Uterus (tissue), 2 donors: ENCODE measurements at regions not wholly inside any gene's neighbourhood (a gene's known extent, or its start where the extent isn't known, plus 50 kb on each side); places are given as distances from the start of the nearest gene placed in this dataset.

Experiments used
- POLR2A ChIP-seq, 2 donors: fragments of 450-650 bp; IDR thresholded peaks; one replicate each; pipeline ENCODE4 v1.6.1; 2016; ENCODE audit warnings: antibody characterized with exemption in 2 of 2, mild to moderate bottlenecking in 1 of 2, moderate library complexity in 1 of 2
- TF ChIP-seq, protein P1 (sequence below), 4 experiments: fragments of 200-600 bp in 2 of 4; fragments of 450-650 bp in 2 of 4; sonication (generic) in 2 of 4; IDR thresholded peaks; one replicate each; pipeline ENCODE4 v1.5.1; 2016 to 2019; ENCODE audit warnings: antibody characterized with exemption in 4 of 4, mild to moderate bottlenecking in 2 of 4, moderate library complexity in 1 of 4

DNA sequence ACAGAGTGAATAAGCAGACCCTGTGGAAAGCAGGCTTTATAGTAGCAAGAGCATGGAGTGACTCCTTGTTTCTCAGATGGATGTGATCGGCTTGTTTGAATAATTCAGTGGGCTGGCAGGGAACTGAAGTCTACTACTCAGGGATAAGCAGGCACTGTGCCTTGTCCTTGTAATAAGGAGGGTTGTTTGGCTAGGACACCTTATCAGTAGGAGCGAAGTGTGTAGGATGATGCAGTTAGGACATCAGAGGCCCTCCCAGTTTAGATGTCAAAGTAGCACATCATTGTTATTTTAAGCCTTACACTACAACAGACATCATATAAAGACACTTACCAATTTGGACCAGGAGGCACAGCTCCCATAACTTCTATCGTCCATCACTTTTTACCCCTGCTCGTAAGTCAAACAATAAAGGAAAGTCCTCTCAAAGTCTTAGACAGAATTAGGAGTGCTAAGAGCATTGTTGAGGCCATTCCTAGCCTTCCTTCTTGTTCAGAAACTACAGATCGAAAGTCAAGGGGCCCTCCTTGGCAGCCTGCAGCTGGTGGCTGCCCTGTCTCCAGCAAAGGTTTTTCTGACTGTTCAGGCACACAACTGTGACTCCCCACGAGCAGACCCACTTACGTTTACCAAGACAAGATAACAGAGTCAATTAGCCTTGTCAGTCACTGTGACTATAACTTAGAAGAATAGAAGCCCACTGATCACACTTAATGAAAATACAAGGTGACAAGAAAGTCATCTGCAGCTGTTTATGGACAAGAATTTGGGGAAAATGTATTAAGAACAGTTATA, 218.6 kb downstream of the SNX18 start:
- TF ChIP-seq, protein P1, sequence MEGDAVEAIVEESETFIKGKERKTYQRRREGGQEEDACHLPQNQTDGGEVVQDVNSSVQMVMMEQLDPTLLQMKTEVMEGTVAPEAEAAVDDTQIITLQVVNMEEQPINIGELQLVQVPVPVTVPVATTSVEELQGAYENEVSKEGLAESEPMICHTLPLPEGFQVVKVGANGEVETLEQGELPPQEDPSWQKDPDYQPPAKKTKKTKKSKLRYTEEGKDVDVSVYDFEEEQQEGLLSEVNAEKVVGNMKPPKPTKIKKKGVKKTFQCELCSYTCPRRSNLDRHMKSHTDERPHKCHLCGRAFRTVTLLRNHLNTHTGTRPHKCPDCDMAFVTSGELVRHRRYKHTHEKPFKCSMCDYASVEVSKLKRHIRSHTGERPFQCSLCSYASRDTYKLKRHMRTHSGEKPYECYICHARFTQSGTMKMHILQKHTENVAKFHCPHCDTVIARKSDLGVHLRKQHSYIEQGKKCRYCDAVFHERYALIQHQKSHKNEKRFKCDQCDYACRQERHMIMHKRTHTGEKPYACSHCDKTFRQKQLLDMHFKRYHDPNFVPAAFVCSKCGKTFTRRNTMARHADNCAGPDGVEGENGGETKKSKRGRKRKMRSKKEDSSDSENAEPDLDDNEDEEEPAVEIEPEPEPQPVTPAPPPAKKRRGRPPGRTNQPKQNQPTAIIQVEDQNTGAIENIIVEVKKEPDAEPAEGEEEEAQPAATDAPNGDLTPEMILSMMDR (IDR thresholded peaks at IDR 0.05): no peak
- TF ChIP-seq POLR2A (IDR thresholded peaks at IDR 0.05): no peak
